ENCODE measurements at regions not wholly inside any gene's neighbourhood (a gene's known extent, or its start where the extent isn't known, plus 50 kb on each side); places are given as distances from the start of the nearest gene placed in this dataset.

DNA sequence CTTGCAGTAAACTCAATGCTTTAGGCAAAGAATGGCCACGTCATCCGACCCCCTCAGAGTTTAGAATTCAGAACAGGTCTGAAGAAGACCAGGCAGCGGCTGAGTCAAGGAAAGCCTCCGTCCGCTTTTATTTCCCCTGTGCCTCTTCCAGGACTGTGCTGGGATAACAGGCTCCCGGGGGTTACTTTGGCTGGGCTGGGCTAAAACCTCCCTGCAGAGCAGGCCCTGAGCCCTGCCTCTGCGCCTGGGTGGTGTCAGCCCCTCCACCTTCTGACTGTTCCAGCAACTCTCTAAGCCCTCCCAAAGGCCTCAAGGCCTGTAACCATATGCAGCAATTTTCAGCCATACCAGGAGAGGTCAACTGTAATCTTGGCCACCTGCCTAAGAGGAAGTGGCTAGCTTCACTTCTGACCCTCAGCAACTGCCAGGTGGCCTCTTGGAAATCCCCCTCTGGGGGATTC lies 166.5 kb downstream of the RPIA start:
- H3K4me3 ChIP-seq (ENCODE audit: low read length) = no peak overlapping the region
- DNase-seq (ENCODE audit: low read depth) = no peak
- no peak for TF ChIP-seq CTCF (IDR thresholded peaks at IDR 0.05; ENCODE audit: insufficient read depth, low read depth, low read length, missing control alignments)

DNA sequence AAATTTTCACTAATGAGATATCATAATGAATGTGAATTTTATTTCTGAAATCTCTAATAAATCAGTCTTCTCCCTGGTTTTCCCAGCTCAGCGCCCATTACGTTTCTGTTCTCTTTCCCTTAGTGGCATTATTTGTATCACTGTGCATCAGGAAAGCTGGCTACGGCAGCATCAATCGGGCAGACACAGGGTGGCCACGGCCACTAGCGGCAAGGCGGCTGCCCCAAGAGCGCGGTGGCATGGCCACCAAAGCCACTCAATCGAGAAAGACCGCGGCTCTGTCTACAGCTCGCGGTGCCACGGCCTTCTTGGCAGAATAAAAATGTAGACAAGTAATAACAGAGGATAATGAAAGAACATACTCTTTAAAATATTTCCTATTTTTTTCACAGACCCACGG lies 168.0 kb downstream of the RPIA start:
- no peak for TF ChIP-seq CTCF (IDR thresholded peaks at IDR 0.05; ENCODE audit: insufficient read depth, low read depth, low read length, missing control alignments)
- H3K4me3 ChIP-seq (ENCODE audit: low read length) = no peak overlapping the region
- no peak for DNase-seq (ENCODE audit: low read depth)

DNA sequence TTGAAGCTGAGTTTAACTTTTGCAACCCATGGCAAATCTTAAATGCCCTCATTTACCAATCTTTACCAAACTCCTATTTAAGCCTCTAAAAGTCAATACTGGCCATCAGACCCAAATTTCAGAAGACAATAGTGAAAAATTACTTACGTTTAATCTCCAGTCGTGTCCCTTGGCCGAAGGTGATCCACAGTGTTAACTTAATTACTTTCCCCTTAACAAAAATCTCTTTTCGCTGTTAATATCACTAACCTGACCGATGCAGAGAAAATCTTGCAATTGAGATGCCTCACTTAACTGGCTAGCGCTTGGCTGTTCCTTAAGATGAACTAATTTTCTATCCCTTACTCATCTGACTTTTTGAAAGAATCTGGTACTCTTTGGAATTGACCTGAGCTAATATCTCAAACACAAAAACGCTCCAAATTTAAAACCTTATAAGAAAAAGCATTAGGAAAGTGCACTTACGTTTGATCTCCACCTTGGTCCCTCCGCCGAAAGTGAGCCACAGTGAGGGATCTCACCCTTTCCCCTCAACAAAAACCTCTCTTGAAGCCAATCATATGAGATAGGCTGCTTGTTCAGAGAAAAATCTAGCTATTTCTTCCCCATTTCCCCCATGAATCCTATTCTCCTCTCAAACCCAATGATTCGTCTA lies 169.1 kb downstream of the RPIA start:
- no peak for DNase-seq (ENCODE audit: low read depth)
- H3K4me3 ChIP-seq (ENCODE audit: low read length) = no peak overlapping the region
- no peak for TF ChIP-seq CTCF (IDR thresholded peaks at IDR 0.05; ENCODE audit: insufficient read depth, low read depth, low read length, missing control alignments)

DNA sequence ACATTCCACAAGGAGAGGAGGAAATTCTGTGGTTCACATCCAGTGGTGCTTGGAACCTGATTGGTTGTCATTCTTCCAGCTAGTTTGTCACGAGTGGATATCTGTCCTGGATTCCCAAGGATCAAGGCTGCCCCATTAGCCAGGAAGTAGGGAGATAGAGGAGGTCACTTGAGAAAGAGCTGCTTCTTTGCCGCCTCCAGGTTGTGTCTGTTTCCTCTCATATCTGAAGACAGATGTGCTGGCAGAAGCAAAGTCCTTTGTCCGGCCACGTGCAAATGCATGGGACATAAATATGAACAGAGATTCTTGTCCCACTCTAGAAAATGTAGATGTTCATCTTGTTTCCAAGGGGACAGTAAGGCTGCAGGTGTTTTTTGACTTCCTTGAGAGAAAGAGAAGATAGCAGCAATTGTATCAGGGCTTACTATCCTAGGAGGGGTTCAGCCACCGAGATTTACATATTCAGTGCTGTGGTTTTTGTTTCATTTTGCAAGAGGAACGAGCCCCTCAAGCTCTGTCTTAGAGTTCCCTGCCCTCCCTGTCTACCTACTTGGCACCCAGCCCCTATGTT lies 174.4 kb downstream of the RPIA start:
- DNase-seq (ENCODE audit: low read depth) = no peak
- no peak overlapping the region for H3K4me3 ChIP-seq (ENCODE audit: low read length)
- TF ChIP-seq CTCF (IDR thresholded peaks at IDR 0.05; ENCODE audit: insufficient read depth, low read depth, low read length, missing control alignments) = no peak

- no peak overlapping the region for H3K4me3 ChIP-seq (ENCODE audit: low read length)
- DNase-seq (ENCODE audit: low read depth) = no peak
- no peak for TF ChIP-seq CTCF (IDR thresholded peaks at IDR 0.05; ENCODE audit: insufficient read depth, low read depth, low read length, missing control alignments)
These were observed 175.3 kb downstream of the RPIA start for GRCh38 chr2:88866756-88867155.

DNA sequence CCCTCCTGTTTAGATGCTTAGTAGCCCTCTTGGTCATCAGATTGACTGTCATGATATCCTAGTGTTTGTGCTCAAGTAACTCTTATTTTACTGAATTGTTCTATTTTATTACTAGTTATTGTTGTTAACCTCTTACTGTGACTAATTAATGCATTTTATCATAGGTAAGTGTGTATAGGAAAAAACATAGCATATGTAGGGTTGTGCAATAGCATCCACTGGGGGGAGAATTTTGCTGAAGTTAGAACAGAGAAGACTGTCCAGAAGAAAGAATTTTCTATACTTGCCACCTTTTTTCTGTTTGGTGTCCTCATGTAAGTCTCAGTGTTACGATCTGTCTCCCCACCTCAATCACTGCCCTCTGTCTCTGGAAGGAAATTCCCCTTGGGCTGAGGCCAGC lies 177.4 kb downstream of the RPIA start:
- no peak overlapping the region for H3K4me3 ChIP-seq (ENCODE audit: low read length)
- TF ChIP-seq CTCF (IDR thresholded peaks at IDR 0.05; ENCODE audit: insufficient read depth, low read depth, low read length, missing control alignments) = no peak
- no peak for DNase-seq (ENCODE audit: low read depth)
